Activated B cell treated with CpG ODN at 0.5 μM for 24 hours (primary cell): ENCODE measurements at regions not wholly inside any gene's neighbourhood (a gene's known extent, or its start where the extent isn't known, plus 50 kb on each side); places are given as distances from the start of the nearest gene placed in this dataset.

Experiments
- ATAC-seq: fragments of 200-7000 bp; cut with Tn5 transposase; one replicate; pipeline ENCODE4 v1.10.0; 2021; ENCODE audit warnings: low read depth, mild to moderate bottlenecking, moderate library complexity
- CTCF ChIA-PET: fragments of 350-600 bp; sonication (Branson Sonifier 250); formaldehyde crosslinking; loops from one replicate; lab custom pipeline; 2021; ENCODE audit warnings: antibody characterized with exemption; lab: Charles Lee
- POLR2A ChIA-PET: fragments of 350-600 bp; sonication (Branson Sonifier 250); formaldehyde crosslinking; loops from one replicate; lab custom pipeline; 2021; ENCODE audit warnings: antibody characterized with exemption; lab: Charles Lee
- DNase-seq: peaks from one replicate; pipeline ENCODE4 v3.0.0; 2022
- H3K27ac Mint-ChIP-seq: one replicate; pipeline ENCODE4 v1.8.0; 2020; ENCODE audit warnings: mixed read lengths
- H3K27me3 Mint-ChIP-seq: one replicate; pipeline ENCODE4 v1.8.0; 2021; ENCODE audit warnings: mixed read lengths
- H3K36me3 Mint-ChIP-seq: one replicate; pipeline ENCODE4 v1.8.0; 2021; ENCODE audit warnings: low read depth, mixed read lengths
- H3K4me1 Mint-ChIP-seq: one replicate; pipeline ENCODE4 v1.8.0; 2021; ENCODE audit warnings: mixed read lengths
- H3K4me3 Mint-ChIP-seq: one replicate; pipeline ENCODE4 v1.8.0; 2020; ENCODE audit warnings: mild to moderate bottlenecking, mixed read lengths
- H3K9me3 Mint-ChIP-seq: one replicate; pipeline ENCODE4 v1.8.0; 2020; ENCODE audit warnings: mixed read lengths
- intact Hi-C: fragments of 100-400 bp; cut with micrococcal nuclease; formaldehyde crosslinking; loops from one replicate; pipeline ENCODE4 v1.15.1; 2024
- TF ChIP-seq, protein P1 (sequence below): fragments of 200-600 bp; IDR thresholded peaks from one replicate; pipeline ENCODE4 v1.8.0; 2022; ENCODE audit warnings: antibody characterized with exemption, mild to moderate bottlenecking

DNA sequence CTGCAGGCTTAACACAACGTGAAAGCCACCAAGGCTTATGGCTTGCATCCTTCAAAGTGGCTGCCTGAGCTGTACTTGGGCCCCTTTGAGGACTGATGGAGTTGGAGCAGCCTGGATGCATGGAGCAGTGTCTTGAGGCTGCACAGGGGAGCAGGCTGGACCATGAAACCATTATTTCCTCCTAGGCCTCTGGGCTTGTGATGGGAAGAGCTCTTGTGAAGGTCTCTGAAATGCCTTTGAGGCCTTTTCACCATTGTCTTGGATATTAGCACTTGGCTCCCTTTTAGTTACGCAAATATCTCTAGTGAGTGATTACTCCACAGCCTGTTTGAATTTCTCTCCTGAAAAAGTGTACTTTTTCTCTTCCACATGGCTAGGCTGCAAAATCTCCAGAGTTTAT, 201.2 kb upstream of the NPY start:
- TF ChIP-seq, protein P1, sequence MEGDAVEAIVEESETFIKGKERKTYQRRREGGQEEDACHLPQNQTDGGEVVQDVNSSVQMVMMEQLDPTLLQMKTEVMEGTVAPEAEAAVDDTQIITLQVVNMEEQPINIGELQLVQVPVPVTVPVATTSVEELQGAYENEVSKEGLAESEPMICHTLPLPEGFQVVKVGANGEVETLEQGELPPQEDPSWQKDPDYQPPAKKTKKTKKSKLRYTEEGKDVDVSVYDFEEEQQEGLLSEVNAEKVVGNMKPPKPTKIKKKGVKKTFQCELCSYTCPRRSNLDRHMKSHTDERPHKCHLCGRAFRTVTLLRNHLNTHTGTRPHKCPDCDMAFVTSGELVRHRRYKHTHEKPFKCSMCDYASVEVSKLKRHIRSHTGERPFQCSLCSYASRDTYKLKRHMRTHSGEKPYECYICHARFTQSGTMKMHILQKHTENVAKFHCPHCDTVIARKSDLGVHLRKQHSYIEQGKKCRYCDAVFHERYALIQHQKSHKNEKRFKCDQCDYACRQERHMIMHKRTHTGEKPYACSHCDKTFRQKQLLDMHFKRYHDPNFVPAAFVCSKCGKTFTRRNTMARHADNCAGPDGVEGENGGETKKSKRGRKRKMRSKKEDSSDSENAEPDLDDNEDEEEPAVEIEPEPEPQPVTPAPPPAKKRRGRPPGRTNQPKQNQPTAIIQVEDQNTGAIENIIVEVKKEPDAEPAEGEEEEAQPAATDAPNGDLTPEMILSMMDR, result no peak
- Mint-ChIP-seq H3K4me1 (no peaks in the 10 kb centered on the region), H3K9me3 (peaks cover 6% of the 10 kb centered on the region), H3K36me3 (no peaks in the 10 kb centered on the region), H3K4me3 (no peak overlapping the region), H3K27ac (no peak overlapping the region), H3K27me3 (no peaks in the 10 kb centered on the region)
- intact Hi-C loops, result no loop called here
- no peak for ATAC-seq
- DNase-seq, result no peak
- CTCF ChIA-PET, result no interaction called here
- POLR2A ChIA-PET, result no interaction called here

DNA sequence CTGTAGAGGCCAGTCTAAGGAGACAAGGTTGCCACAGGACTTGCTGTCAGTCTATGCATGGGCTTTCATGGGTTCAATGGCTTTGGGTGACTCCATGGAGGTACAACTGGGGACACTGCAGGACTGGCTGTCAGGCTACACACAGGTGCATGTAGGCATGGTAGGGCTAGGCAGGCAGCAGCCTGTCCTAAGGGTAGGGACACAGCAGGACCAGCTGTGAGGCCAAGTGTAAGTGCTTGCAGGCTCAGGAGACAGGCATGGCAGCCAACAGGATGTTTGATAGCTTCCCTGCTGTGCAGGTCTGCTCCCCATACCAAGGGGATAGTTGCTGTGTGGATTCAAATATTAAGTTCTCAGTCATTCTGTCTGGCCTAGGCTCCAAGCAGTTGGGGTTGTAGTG, 181.0 kb upstream of the NPY start:
- TF ChIP-seq, protein P1, result no peak
- no peak for DNase-seq
- no peaks in the 10 kb centered on the region for H3K36me3 Mint-ChIP-seq
- ATAC-seq, result no peak
- CTCF ChIA-PET, result no interaction called here
- no peak overlapping the region for H3K4me3 Mint-ChIP-seq
- H3K4me1 Mint-ChIP-seq, result no peaks in the 10 kb centered on the region
- H3K27me3 Mint-ChIP-seq, result no peaks in the 10 kb centered on the region
- POLR2A ChIA-PET, result no interaction called here
- H3K27ac Mint-ChIP-seq, result no peak overlapping the region
- peaks cover 13% of the 10 kb centered on the region for H3K9me3 Mint-ChIP-seq
- intact Hi-C loops, result no loop called here

DNA sequence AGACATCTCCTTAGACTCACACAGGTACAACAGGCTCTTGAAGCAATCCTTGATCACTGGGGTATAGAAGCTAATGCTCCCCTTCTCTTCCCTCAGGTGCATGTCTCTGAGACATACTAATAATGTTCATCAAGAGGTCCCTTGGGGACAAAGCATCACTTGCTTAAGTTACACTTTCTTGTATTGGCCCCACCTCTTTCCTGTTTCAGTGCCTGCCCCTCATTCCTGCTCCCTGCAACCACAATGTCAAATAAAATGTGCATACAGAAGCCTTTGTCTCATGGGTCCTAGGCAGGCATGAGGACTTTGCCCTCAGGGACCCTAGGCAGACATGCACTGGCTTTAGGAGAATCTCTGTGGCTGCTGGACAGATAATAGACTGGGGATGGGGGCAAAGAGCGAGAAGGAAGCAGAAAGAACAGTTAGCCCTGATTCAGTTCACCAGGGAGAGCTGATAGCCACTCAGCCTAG, 175.0 kb upstream of the NPY start:
- Mint-ChIP-seq H3K9me3 (no peaks in the 10 kb centered on the region), H3K27me3 (peaks cover 5% of the 10 kb centered on the region), H3K4me3 (no peak overlapping the region), H3K36me3 (no peaks in the 10 kb centered on the region), H3K27ac (no peak overlapping the region), H3K4me1 (no peaks in the 10 kb centered on the region)
- DNase-seq, result no peak
- ATAC-seq, result no peak
- ChIA-PET CTCF (no interaction called here), POLR2A (no interaction called here)
- intact Hi-C loops, result no loop called here
- TF ChIP-seq, protein P1, result no peak

DNA sequence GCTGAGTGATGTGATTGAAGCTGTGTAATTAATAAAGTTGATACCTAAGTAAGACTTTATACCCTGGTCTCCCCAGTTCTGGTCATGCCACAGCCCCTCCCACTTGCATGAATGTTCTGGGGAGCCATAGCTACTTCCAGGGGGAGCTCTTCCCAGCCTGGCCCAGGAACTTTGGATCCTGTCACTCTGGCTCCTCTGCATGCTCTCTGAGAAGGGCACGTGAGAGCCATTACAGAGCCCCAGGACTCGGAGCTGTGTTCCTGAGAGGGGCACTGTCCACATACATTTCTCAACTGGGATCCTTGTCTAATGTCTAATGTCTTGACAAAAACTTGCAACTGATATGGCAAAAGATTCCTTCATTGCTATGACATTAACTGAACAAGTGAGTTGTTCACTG, 173.9 kb upstream of the NPY start:
- H3K9me3 Mint-ChIP-seq, result no peaks in the 10 kb centered on the region
- H3K27ac Mint-ChIP-seq, result no peak overlapping the region
- H3K4me3 Mint-ChIP-seq, result no peak overlapping the region
- intact Hi-C loops, result no loop called here
- H3K36me3 Mint-ChIP-seq, result no peaks in the 10 kb centered on the region
- no peak for DNase-seq
- TF ChIP-seq, protein P1, result no peak
- ChIA-PET CTCF (no interaction called here), POLR2A (no interaction called here)
- peaks cover 5% of the 10 kb centered on the region for H3K27me3 Mint-ChIP-seq
- H3K4me1 Mint-ChIP-seq, result no peaks in the 10 kb centered on the region
- ATAC-seq, result no peak

DNA sequence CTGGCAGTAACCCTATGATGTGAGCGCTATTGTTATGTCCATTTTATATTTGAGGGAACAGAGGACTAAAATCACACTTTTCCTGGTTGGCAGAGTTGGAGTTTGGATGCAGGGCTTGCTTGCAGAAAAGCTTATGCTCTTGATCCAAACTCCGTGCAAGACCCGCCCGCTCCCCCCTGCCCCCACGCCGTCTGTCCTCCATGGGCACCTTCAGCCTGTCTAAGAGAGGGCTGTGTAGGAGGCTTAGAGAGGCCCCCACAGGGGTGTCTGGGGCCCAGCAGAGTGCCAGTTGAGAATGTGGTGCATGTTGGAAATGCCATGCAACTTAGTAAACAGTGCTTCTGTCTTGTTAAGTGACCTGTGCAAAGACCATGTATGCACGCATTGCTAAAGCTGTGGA, 170.5 kb upstream of the NPY start:
- TF ChIP-seq, protein P1, result no peak
- H3K27ac Mint-ChIP-seq, result no peak overlapping the region
- DNase-seq (no peak), ATAC-seq (no peak)
- POLR2A ChIA-PET, result no interaction called here
- no peaks in the 10 kb centered on the region for H3K4me1 Mint-ChIP-seq
- no peaks in the 10 kb centered on the region for H3K9me3 Mint-ChIP-seq
- no peak overlapping the region for H3K4me3 Mint-ChIP-seq
- H3K36me3 Mint-ChIP-seq, result no peaks in the 10 kb centered on the region
- CTCF ChIA-PET, result no interaction called here
- peaks cover 5% of the 10 kb centered on the region for H3K27me3 Mint-ChIP-seq
- intact Hi-C loops, result no loop called here
